Natural killer cell (primary cell): ENCODE measurements at regions not wholly inside any gene's neighbourhood (a gene's known extent, or its start where the extent isn't known, plus 50 kb on each side); places are given as distances from the start of the nearest gene placed in this dataset.

Experiments
- ATAC-seq, 3 donors: fragments of 150-1000 bp in 2 of 3; fragments of 200-7000 bp in 1 of 3; cut with Tn5 transposase; 1 replicate in 1 of 3; 2 replicates in 2 of 3; pipeline ENCODE4 v1.10.0; 2021; ENCODE audit warnings: mild to moderate bottlenecking in 2 of 3, moderate library complexity in 2 of 3
- DNase-seq, 2 donors: peaks; one replicate each; pipeline versions ENCODE4 v3.0.0 to v3.0.0-alpha.2; 2013 to 2021; ENCODE audit warnings: mixed read lengths in 1 of 2
- H3K27ac ChIP-seq: one replicate; pipeline ENCODE4 v1.5.1; 2013; ENCODE audit warnings: mild to moderate bottlenecking, low read length
- H3K27me3 ChIP-seq: one replicate; pipeline ENCODE4 v1.6.1; 2013; ENCODE audit warnings: low read length; ENCODE audit not compliant: control insufficient read depth, insufficient read depth
- H3K36me3 ChIP-seq: one replicate; pipeline ENCODE4 v1.6.1; 2013; ENCODE audit warnings: low read length; ENCODE audit not compliant: control insufficient read depth, insufficient read depth
- H3K4me1 ChIP-seq: one replicate; pipeline ENCODE4 v1.6.1; 2013; ENCODE audit warnings: low read length; ENCODE audit not compliant: control insufficient read depth, insufficient read depth
- H3K4me3 ChIP-seq: one replicate; pipeline ENCODE4 v1.5.1; 2013; ENCODE audit warnings: low read length
- H3K9me3 ChIP-seq: one replicate; pipeline ENCODE4 v1.6.1; 2013; ENCODE audit warnings: low read length; ENCODE audit not compliant: control insufficient read depth, insufficient read depth
- H3K27ac Mint-ChIP-seq, 2 donors: one replicate each; pipeline ENCODE4 v1.8.0; 2022; ENCODE audit warnings: mild to moderate bottlenecking in 2 of 2, mixed read lengths in 2 of 2, moderate library complexity in 1 of 2
- H3K27me3 Mint-ChIP-seq, 2 donors: one replicate each; pipeline ENCODE4 v1.8.0; 2022; ENCODE audit warnings: low read depth in 2 of 2, mixed read lengths in 2 of 2
- H3K36me3 Mint-ChIP-seq: one replicate; pipeline ENCODE4 v1.8.0; 2022; ENCODE audit warnings: mixed read lengths
- H3K4me1 Mint-ChIP-seq, 2 donors: one replicate each; pipeline ENCODE4 v1.8.0; 2022; ENCODE audit warnings: mixed read lengths in 2 of 2
- H3K4me3 Mint-ChIP-seq: one replicate; pipeline ENCODE4 v1.8.0; 2022; ENCODE audit warnings: mild to moderate bottlenecking, moderate library complexity, mixed read lengths
- H3K9me3 Mint-ChIP-seq, 2 donors: one replicate each; pipeline ENCODE4 v1.8.0; 2022; ENCODE audit warnings: mixed read lengths in 2 of 2
- WGBS: methylation state at CpG from one replicate; pipeline ENCODE4 v1.1.7; 2013; ENCODE audit warnings: missing lambda C conversion rate; ENCODE audit not compliant: insufficient coverage; 5-methylcytosine and 5-hydroxymethylcytosine counted together
- intact Hi-C: fragments of 100-400 bp; cut with micrococcal nuclease; formaldehyde crosslinking; loops from one replicate; pipeline ENCODE4 v1.14.2; 2022
- TF ChIP-seq, protein P1 (sequence below): fragments of 200-600 bp; IDR thresholded peaks from one replicate; pipeline ENCODE4 v1.8.0; 2022; ENCODE audit warnings: antibody characterized with exemption

- no peak overlapping the region for H3K27ac ChIP-seq
- Mint-ChIP-seq H3K9me3 (peaks cover 3 to 5% of the 10 kb centered on the region in 2 donors), H3K36me3 (no peaks in the 10 kb centered on the region), H3K27ac (no peak overlapping the region), H3K27me3 (no peaks in the 10 kb centered on the region), H3K4me1 (no peaks in the 10 kb centered on the region), H3K4me3 (no peak overlapping the region)
- no peaks in the 10 kb centered on the region for H3K27me3 ChIP-seq
- intact Hi-C loops = no loop called here
- no peaks in the 10 kb centered on the region for H3K36me3 ChIP-seq
- WGBS = 84% methylated on average over 4 of the region's 4 CpGs
- H3K9me3 ChIP-seq = peaks cover 3% of the 10 kb centered on the region
- H3K4me3 ChIP-seq = no peak overlapping the region
- no peaks in the 10 kb centered on the region for H3K4me1 ChIP-seq
- DNase-seq (no peak), ATAC-seq (no peak)
- TF ChIP-seq, protein P1, sequence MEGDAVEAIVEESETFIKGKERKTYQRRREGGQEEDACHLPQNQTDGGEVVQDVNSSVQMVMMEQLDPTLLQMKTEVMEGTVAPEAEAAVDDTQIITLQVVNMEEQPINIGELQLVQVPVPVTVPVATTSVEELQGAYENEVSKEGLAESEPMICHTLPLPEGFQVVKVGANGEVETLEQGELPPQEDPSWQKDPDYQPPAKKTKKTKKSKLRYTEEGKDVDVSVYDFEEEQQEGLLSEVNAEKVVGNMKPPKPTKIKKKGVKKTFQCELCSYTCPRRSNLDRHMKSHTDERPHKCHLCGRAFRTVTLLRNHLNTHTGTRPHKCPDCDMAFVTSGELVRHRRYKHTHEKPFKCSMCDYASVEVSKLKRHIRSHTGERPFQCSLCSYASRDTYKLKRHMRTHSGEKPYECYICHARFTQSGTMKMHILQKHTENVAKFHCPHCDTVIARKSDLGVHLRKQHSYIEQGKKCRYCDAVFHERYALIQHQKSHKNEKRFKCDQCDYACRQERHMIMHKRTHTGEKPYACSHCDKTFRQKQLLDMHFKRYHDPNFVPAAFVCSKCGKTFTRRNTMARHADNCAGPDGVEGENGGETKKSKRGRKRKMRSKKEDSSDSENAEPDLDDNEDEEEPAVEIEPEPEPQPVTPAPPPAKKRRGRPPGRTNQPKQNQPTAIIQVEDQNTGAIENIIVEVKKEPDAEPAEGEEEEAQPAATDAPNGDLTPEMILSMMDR = no peak
These were observed 84.9 kb downstream of the SOX11 start for GRCh38 chr2:5777131-5777535.

DNA sequence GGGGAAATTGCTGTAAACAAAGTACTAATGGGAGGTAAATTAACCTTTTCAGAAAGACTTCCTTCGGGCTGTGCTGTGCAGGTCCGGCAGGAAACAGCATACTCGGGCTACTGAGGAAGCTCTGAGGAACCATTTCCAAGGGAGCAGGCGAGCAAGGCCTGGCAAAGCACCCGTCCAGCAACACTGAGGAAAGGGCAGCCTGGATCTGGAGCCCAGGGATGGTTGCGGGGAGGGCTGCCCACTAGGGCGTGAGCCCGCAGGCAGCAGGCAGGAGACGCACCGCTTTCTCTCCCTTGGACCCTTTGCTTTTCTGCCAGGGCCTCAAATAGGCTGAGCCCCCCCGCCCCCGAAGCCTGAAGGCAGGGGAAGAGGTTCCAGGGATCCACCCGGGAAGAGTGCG, 89.5 kb downstream of the SOX11 start:
- no peaks in the 10 kb centered on the region for H3K27me3 Mint-ChIP-seq

GRCh38 chr2:5782103-5782502, 89.9 kb downstream of the SOX11 start:
- DNase-seq (no peak), ATAC-seq (no peak)
- Histone ChIP-seq H3K4me1 (no peaks in the 10 kb centered on the region), H3K4me3 (no peak overlapping the region), H3K27ac (no peak overlapping the region), H3K36me3 (no peaks in the 10 kb centered on the region), H3K27me3 (no peaks in the 10 kb centered on the region), H3K9me3 (no peaks in the 10 kb centered on the region)
- Mint-ChIP-seq H3K27ac (no peak overlapping the region), H3K9me3 (peaks cover 7 to 12% of the 10 kb centered on the region in 2 donors), H3K4me1 (no peaks in the 10 kb centered on the region), H3K4me3 (no peak overlapping the region), H3K27me3 (no peaks in the 10 kb centered on the region), H3K36me3 (peaks cover 6% of the 10 kb centered on the region)
- TF ChIP-seq, protein P1 = no peak
- intact Hi-C loops = no loop called here
- 90% methylated on average over 6 of the region's 6 CpGs for WGBS

More for the DNA sequence above, 89.5 kb downstream of the SOX11 start:
- ATAC-seq (no peak), DNase-seq (no peak)
- H3K4me3 ChIP-seq = no peak overlapping the region
- H3K36me3 ChIP-seq = no peaks in the 10 kb centered on the region
- no peaks in the 10 kb centered on the region for H3K27me3 ChIP-seq
- H3K9me3 Mint-ChIP-seq = peaks cover 5 to 11% of the 10 kb centered on the region in 2 donors
- H3K27ac Mint-ChIP-seq = no peak overlapping the region
- no peak overlapping the region for H3K27ac ChIP-seq
- no peaks in the 10 kb centered on the region for H3K4me1 ChIP-seq
- no peaks in the 10 kb centered on the region for H3K4me1 Mint-ChIP-seq
- H3K36me3 Mint-ChIP-seq = peaks cover 6% of the 10 kb centered on the region
- WGBS = 86% methylated on average over 14 of the region's 14 CpGs
- H3K4me3 Mint-ChIP-seq = no peak overlapping the region
- TF ChIP-seq, protein P1 = no peak
- intact Hi-C loops = no loop called here
- H3K9me3 ChIP-seq = no peaks in the 10 kb centered on the region

DNA sequence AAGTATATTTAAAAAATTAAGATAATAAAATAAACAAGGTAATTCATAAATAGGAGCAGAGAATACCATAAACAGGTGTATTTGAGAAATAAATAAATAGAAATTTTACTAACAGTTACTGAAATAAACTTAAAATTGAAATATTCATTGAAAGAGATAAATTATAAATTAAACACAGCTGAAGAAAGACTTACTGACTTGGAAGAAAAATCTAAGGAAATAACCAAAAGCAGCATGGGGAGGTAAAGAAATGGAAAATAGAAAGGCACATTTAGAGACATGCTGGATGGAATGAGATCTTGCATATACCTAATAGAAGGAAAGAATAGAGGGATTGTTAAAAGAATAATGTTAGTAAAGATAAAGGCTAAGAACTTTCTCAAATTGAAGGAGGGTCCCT, 96.3 kb downstream of the SOX11 start:
- Mint-ChIP-seq H3K27ac (no peak overlapping the region), H3K9me3 (peaks cover 14 to 21% of the 10 kb centered on the region in 2 donors), H3K36me3 (peaks cover 12% of the 10 kb centered on the region), H3K4me3 (no peak overlapping the region), H3K4me1 (no peaks in the 10 kb centered on the region), H3K27me3 (no peaks in the 10 kb centered on the region)
- Histone ChIP-seq H3K27me3 (no peaks in the 10 kb centered on the region), H3K9me3 (peaks cover 4% of the 10 kb centered on the region), H3K36me3 (no peaks in the 10 kb centered on the region), H3K4me1 (no peaks in the 10 kb centered on the region), H3K4me3 (no peak overlapping the region), H3K27ac (no peak overlapping the region)
- intact Hi-C loops = no loop called here
- ATAC-seq = no peak
- TF ChIP-seq, protein P1 = no peak
- DNase-seq = no peak
